HG03280 (cell line): ENCODE measurements at regions not wholly inside any gene's neighbourhood (a gene's known extent, or its start where the extent isn't known, plus 50 kb on each side); places are given as distances from the start of the nearest gene placed in this dataset.

ENCODE experiments used
- ATAC-seq: cut with Tn5 transposase; IDR thresholded peaks from one replicate; pipeline ENCODE4 v1.9.1; 2021; ENCODE audit warnings: mild to moderate bottlenecking, moderate library complexity; ENCODE audit not compliant: unreplicated experiment

- no peak for ATAC-seq
Observed at GRCh38 chr2:42908518-42909200, 116.3 kb upstream of the HAAO start.

GRCh38 chr2:42907835-42908234 lies 115.5 kb upstream of the HAAO start:
- no peak for ATAC-seq

GRCh38 chr2:42906557-42907411 lies 114.4 kb upstream of the HAAO start:
- ATAC-seq = no peak

GRCh38 chr2:42906111-42906556 lies 113.8 kb upstream of the HAAO start:
- no peak for ATAC-seq

- ATAC-seq = no peak
Observed at GRCh38 chr2:42905341-42906110, 113.1 kb upstream of the HAAO start.

- ATAC-seq = no peak
Observed at GRCh38 chr2:42904576-42904876, 112.1 kb upstream of the HAAO start.

- ATAC-seq = no peak
Observed at GRCh38 chr2:42903821-42904575, 111.6 kb upstream of the HAAO start.

- no peak for ATAC-seq
Observed at GRCh38 chr2:42902939-42903709, 110.7 kb upstream of the HAAO start.

- no peak for ATAC-seq
Observed at GRCh38 chr2:42901076-42901640, 108.8 kb upstream of the HAAO start.

GRCh38 chr2:42900289-42900891 lies 108.0 kb upstream of the HAAO start:
- ATAC-seq = no peak

- ATAC-seq = no peak
Observed at GRCh38 chr2:42897358-42897757, 105.0 kb upstream of the HAAO start.

- ATAC-seq = no peak
Observed at GRCh38 chr2:42895791-42896135, 103.4 kb upstream of the HAAO start.

GRCh38 chr2:42895134-42895790 lies 102.9 kb upstream of the HAAO start:
- ATAC-seq = no peak

- ATAC-seq = no peak
Observed at GRCh38 chr2:42893047-42893758, 100.8 kb upstream of the HAAO start.

- ATAC-seq = no peak
Observed at GRCh38 chr2:42890791-42891355, 98.5 kb upstream of the HAAO start.

GRCh38 chr2:42888321-42889245 lies 96.2 kb upstream of the HAAO start:
- ATAC-seq = no peak

- ATAC-seq = no peak
Observed at GRCh38 chr2:42886921-42887320, 94.5 kb upstream of the HAAO start.
